ENCODE measurements at regions not wholly inside any gene's neighbourhood (a gene's known extent, or its start where the extent isn't known, plus 50 kb on each side); places are given as distances from the start of the nearest gene placed in this dataset.

- no peak for TF ChIP-seq CTCF (IDR thresholded peaks at IDR 0.05)
- Histone ChIP-seq H3K27me3 (ENCODE audit: control insufficient read depth in 2 of 2, insufficient read depth in 2 of 2, low read length in 2 of 2) (no peaks in the 10 kb centered on the region), H4K20me1 (ENCODE audit: insufficient read depth, low read length) (no peaks in the 10 kb centered on the region), H3K9me3 (replicated peaks in 1 of 2; ENCODE audit: control insufficient read depth in 1 of 2, insufficient read depth in 1 of 2, low read length in 2 of 2) (no peaks in the 10 kb centered on the region), H2AFZ (ENCODE audit: insufficient read depth, low read depth, low read length, poor library complexity, severe bottlenecking) (no peak overlapping the region), H3K79me2 (ENCODE audit: insufficient read depth, low read length) (no peaks in the 10 kb centered on the region), H3K4me1 (ENCODE audit: control insufficient read depth in 1 of 2, insufficient read depth in 2 of 2, low read length in 2 of 2) (no peaks in the 10 kb centered on the region), H3K36me3 (replicated peaks in 1 of 2; ENCODE audit: control insufficient read depth in 1 of 2, insufficient read depth in 2 of 2, low read length in 2 of 2) (no peaks in the 10 kb centered on the region), H3K9ac (ENCODE audit: insufficient read depth, low read length, poor library complexity, severe bottlenecking) (no peak overlapping the region), H3K4me2 (replicated peaks; ENCODE audit: extremely low read depth, low read length, poor library complexity, severe bottlenecking) (no peak overlapping the region), H3K27ac (ENCODE audit: low read depth in 1 of 2, low read length in 2 of 2) (no peak overlapping the region), H3K4me3 (replicated peaks in 1 of 3; ENCODE audit: low read depth in 2 of 3, low read length in 3 of 3) (no peak overlapping the region)
- Mint-ChIP-seq H3K4me3 (no peak overlapping the region), H3K4me1 (no peaks in the 10 kb centered on the region), H3K9me3 (peaks cover 0 to 2% (median 0%) of the 10 kb centered on the region in 7 donors), H3K27ac (no peak overlapping the region), H3K27me3 (ENCODE audit: low read depth in 3 of 3) (peaks cover 0 to 1% (median 0%) of the 10 kb centered on the region in 3 donors), H3K36me3 (no peaks in the 10 kb centered on the region)
- WGBS (ENCODE audit: insufficient coverage), result 93% methylated on average over 2 of the region's 3 CpGs
- intact Hi-C loops (cut with micrococcal nuclease), result no loop called here
- DNase-seq, result no peak
Measured at GRCh38 chr1:34275150-34275549, 98.4 kb downstream of the C1orf94 start.

GRCh38 chr1:34276606-34277005 lies 99.9 kb downstream of the C1orf94 start:
- H4K20me1 ChIP-seq (ENCODE audit: insufficient read depth, low read length), result no peaks in the 10 kb centered on the region
- TF ChIP-seq CTCF (IDR thresholded peaks at IDR 0.05), result no peak

More at GRCh38 chr1:34276606-34277005, 99.9 kb downstream of the C1orf94 start:
- no peak overlapping the region for H3K4me2 ChIP-seq (replicated peaks; ENCODE audit: extremely low read depth, low read length, poor library complexity, severe bottlenecking)
- no peaks in the 10 kb centered on the region for H3K4me1 ChIP-seq (ENCODE audit: control insufficient read depth in 1 of 2, insufficient read depth in 2 of 2, low read length in 2 of 2)
- intact Hi-C loops (cut with micrococcal nuclease), result no loop called here
- H3K27ac ChIP-seq (ENCODE audit: low read depth in 1 of 2, low read length in 2 of 2), result no peak overlapping the region
- Mint-ChIP-seq H3K4me3 (no peak overlapping the region), H3K27me3 (ENCODE audit: low read depth in 3 of 3) (peaks cover 0 to 1% (median 0%) of the 10 kb centered on the region in 3 donors), H3K4me1 (no peaks in the 10 kb centered on the region), H3K27ac (no peak overlapping the region), H3K9me3 (peaks cover 0 to 2% (median under 1%) of the 10 kb centered on the region in 7 donors), H3K36me3 (no peaks in the 10 kb centered on the region)
- H3K4me3 ChIP-seq (replicated peaks in 1 of 3; ENCODE audit: low read depth in 2 of 3, low read length in 3 of 3), result no peak overlapping the region
- H3K9ac ChIP-seq (ENCODE audit: insufficient read depth, low read length, poor library complexity, severe bottlenecking), result no peak overlapping the region
- H3K27me3 ChIP-seq (ENCODE audit: control insufficient read depth in 2 of 2, insufficient read depth in 2 of 2, low read length in 2 of 2), result no peaks in the 10 kb centered on the region
- no peaks in the 10 kb centered on the region for H3K9me3 ChIP-seq (replicated peaks in 1 of 2; ENCODE audit: control insufficient read depth in 1 of 2, insufficient read depth in 1 of 2, low read length in 2 of 2)
- H2AFZ ChIP-seq (ENCODE audit: insufficient read depth, low read depth, low read length, poor library complexity, severe bottlenecking), result no peak overlapping the region
- no peaks in the 10 kb centered on the region for H3K79me2 ChIP-seq (ENCODE audit: insufficient read depth, low read length)
- H3K36me3 ChIP-seq (replicated peaks in 1 of 2; ENCODE audit: control insufficient read depth in 1 of 2, insufficient read depth in 2 of 2, low read length in 2 of 2), result no peaks in the 10 kb centered on the region
- no peak for DNase-seq
